GM12865 (cell line): ENCODE measurements at regions not wholly inside any gene's neighbourhood (a gene's known extent, or its start where the extent isn't known, plus 50 kb on each side); places are given as distances from the start of the nearest gene placed in this dataset.

Experiments
- DNase-seq: peaks from one replicate; pipeline ENCODE4 v3.0.0; 2010; ENCODE audit warnings: low read depth
- H3K4me3 ChIP-seq: 2 replicates; pipeline ENCODE4 v1.5.1; 2011; ENCODE audit warnings: mild to moderate bottlenecking, low read depth, low read length, control low read depth
- CTCF ChIP-seq: IDR thresholded peaks from 2 replicates; pipeline ENCODE4 v1.5.1; 2011; ENCODE audit warnings: low read length, control low read depth, low read depth, inconsistent platforms; ENCODE audit not compliant: insufficient read depth; ENCODE audit errors: missing control alignments

- TF ChIP-seq CTCF, result no peak
- DNase-seq, result no peak
- no peak overlapping the region for H3K4me3 ChIP-seq
Measured at GRCh38 chr3:94615275-94616065, 552.6 kb downstream of the NSUN3 start.

GRCh38 chr3:94616833-94617232 lies 554.0 kb downstream of the NSUN3 start:
- TF ChIP-seq CTCF, result no peak
- H3K4me3 ChIP-seq, result no peak overlapping the region
- no peak for DNase-seq

GRCh38 chr3:94617312-94617711 lies 554.5 kb downstream of the NSUN3 start:
- H3K4me3 ChIP-seq, result no peak overlapping the region
- no peak for DNase-seq
- no peak for TF ChIP-seq CTCF

- DNase-seq, result no peak
- H3K4me3 ChIP-seq, result no peak overlapping the region
- no peak for TF ChIP-seq CTCF
Measured at GRCh38 chr3:94619643-94620042, 556.8 kb downstream of the NSUN3 start.

GRCh38 chr3:94626573-94626972 lies 563.7 kb downstream of the NSUN3 start:
- no peak for TF ChIP-seq CTCF
- no peak for DNase-seq
- no peak overlapping the region for H3K4me3 ChIP-seq

GRCh38 chr3:94627689-94628088 lies 564.8 kb downstream of the NSUN3 start:
- no peak overlapping the region for H3K4me3 ChIP-seq
- no peak for TF ChIP-seq CTCF
- no peak for DNase-seq

- DNase-seq, result no peak
- TF ChIP-seq CTCF, result no peak
- H3K4me3 ChIP-seq, result no peak overlapping the region
Measured at GRCh38 chr3:94643400-94643799, 580.5 kb downstream of the NSUN3 start.
